ENCODE measurements at regions not wholly inside any gene's neighbourhood (a gene's known extent, or its start where the extent isn't known, plus 50 kb on each side); places are given as distances from the start of the nearest gene placed in this dataset.
A peak's percentile ranks its signal among the peaks of the same experiment; 100 is the strongest.

- peaks cover 22% of the 10 kb centered on the region for H3K27me3 Mint-ChIP-seq (ENCODE audit: low read depth)
- no peak overlapping the region for H3K4me3 Mint-ChIP-seq
- H3K27ac Mint-ChIP-seq, result no peak overlapping the region
- no peaks in the 10 kb centered on the region for H3K36me3 Mint-ChIP-seq
- no peak for DNase-seq (ENCODE audit: low spot score in 2 of 2, unreplicated experiment in 2 of 2)
- TF ChIP-seq, protein P1, sequence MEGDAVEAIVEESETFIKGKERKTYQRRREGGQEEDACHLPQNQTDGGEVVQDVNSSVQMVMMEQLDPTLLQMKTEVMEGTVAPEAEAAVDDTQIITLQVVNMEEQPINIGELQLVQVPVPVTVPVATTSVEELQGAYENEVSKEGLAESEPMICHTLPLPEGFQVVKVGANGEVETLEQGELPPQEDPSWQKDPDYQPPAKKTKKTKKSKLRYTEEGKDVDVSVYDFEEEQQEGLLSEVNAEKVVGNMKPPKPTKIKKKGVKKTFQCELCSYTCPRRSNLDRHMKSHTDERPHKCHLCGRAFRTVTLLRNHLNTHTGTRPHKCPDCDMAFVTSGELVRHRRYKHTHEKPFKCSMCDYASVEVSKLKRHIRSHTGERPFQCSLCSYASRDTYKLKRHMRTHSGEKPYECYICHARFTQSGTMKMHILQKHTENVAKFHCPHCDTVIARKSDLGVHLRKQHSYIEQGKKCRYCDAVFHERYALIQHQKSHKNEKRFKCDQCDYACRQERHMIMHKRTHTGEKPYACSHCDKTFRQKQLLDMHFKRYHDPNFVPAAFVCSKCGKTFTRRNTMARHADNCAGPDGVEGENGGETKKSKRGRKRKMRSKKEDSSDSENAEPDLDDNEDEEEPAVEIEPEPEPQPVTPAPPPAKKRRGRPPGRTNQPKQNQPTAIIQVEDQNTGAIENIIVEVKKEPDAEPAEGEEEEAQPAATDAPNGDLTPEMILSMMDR (IDR thresholded peaks at IDR 0.05; ENCODE audit: unreplicated experiment), result no peak
- H3K4me1 Mint-ChIP-seq, result no peaks in the 10 kb centered on the region
- H3K9me3 Mint-ChIP-seq, result peaks cover 2% of the 10 kb centered on the region
Observed at GRCh38 chr12:125538401-125539199, 473.4 kb downstream of the AACS start.

DNA sequence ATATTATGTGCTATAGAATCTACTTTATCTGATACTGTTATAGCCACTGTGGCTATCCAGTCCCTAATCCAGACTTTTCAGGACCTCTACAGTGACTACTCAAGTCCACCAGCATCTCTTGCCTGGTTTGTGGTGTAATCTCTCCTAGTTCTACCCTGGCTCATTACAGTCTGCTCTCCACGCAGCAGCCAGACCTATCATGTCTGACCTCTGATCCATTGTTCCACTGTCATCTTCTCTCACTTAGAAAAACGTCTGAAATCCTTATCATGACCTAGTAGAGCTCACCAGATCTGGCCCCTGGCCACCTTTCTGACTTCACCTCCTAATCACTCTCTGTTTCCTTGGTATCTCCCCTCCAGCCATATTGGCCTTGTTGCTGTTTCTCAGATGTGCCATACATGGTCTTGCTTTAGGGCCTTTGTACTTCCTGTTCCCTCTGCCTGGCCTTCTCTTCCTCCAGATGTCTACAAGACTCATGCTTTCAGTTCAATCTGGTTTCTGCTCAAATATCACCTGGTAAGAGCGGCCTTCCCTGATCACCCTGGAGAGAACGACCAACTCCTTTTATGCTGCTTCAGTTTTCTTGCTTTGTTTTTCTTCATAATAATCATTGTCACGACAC lies 475.5 kb downstream of the AACS start:
- peaks cover 2% of the 10 kb centered on the region for H3K9me3 Mint-ChIP-seq
- no peak overlapping the region for H3K4me3 Mint-ChIP-seq
- no peak overlapping the region for H3K27ac Mint-ChIP-seq
- H3K27me3 Mint-ChIP-seq (ENCODE audit: low read depth), result peaks cover 7% of the 10 kb centered on the region
- DNase-seq (ENCODE audit: low spot score in 2 of 2, unreplicated experiment in 2 of 2), result no peak
- H3K36me3 Mint-ChIP-seq, result no peaks in the 10 kb centered on the region
- TF ChIP-seq, protein P1 (IDR thresholded peaks at IDR 0.05; ENCODE audit: unreplicated experiment), result no peak
- H3K4me1 Mint-ChIP-seq, result no peaks in the 10 kb centered on the region

GRCh38 chr12:125544960-125545359 lies 479.7 kb downstream of the AACS start:
- Mint-ChIP-seq H3K4me3 (no peak overlapping the region), H3K27ac (no peak overlapping the region), H3K36me3 (no peaks in the 10 kb centered on the region), H3K4me1 (no peaks in the 10 kb centered on the region), H3K9me3 (peaks cover 12% of the 10 kb centered on the region), H3K27me3 (ENCODE audit: low read depth) (no peaks in the 10 kb centered on the region)
- no peak for DNase-seq (ENCODE audit: low spot score in 2 of 2, unreplicated experiment in 2 of 2)
- TF ChIP-seq, protein P1 (IDR thresholded peaks at IDR 0.05; ENCODE audit: unreplicated experiment), result no peak

GRCh38 chr12:125549171-125549570 lies 483.9 kb downstream of the AACS start:
- DNase-seq (ENCODE audit: low spot score in 2 of 2, unreplicated experiment in 2 of 2), result no peak
- Mint-ChIP-seq H3K36me3 (no peaks in the 10 kb centered on the region), H3K27me3 (ENCODE audit: low read depth) (no peaks in the 10 kb centered on the region), H3K27ac (no peak overlapping the region), H3K4me3 (no peak overlapping the region), H3K4me1 (no peaks in the 10 kb centered on the region), H3K9me3 (peaks cover 9% of the 10 kb centered on the region)
- TF ChIP-seq, protein P1 (IDR thresholded peaks at IDR 0.05; ENCODE audit: unreplicated experiment), result no peak

GRCh38 chr12:125549836-125550235 lies 484.6 kb downstream of the AACS start:
- H3K9me3 Mint-ChIP-seq, result peaks cover 9% of the 10 kb centered on the region
- no peak overlapping the region for H3K4me3 Mint-ChIP-seq
- no peaks in the 10 kb centered on the region for H3K36me3 Mint-ChIP-seq
- DNase-seq (ENCODE audit: low spot score in 2 of 2, unreplicated experiment in 2 of 2), result no peak
- H3K27ac Mint-ChIP-seq, result no peak overlapping the region
- H3K4me1 Mint-ChIP-seq, result no peaks in the 10 kb centered on the region
- TF ChIP-seq, protein P1 (IDR thresholded peaks at IDR 0.05; ENCODE audit: unreplicated experiment), result peak; percentile 68
- H3K27me3 Mint-ChIP-seq (ENCODE audit: low read depth), result no peaks in the 10 kb centered on the region

All from mesothelial cell of epicardium (in vitro differentiated cells).